ENCODE measurements at regions not wholly inside any gene's neighbourhood (a gene's known extent, or its start where the extent isn't known, plus 50 kb on each side); places are given as distances from the start of the nearest gene placed in this dataset.

- no peak for TF ChIP-seq CTCF (IDR thresholded peaks at IDR 0.05)
- TF ChIP-seq POLR2AphosphoS5 (IDR thresholded peaks at IDR 0.05; ENCODE audit: insufficient read depth in 1 of 2, low read depth in 1 of 2) = no peak
Measured at GRCh38 chr3:74415731-74416130, 198.7 kb downstream of the CNTN3 start.

All from vagina (tissue), 2 donors.